Neural cell (in vitro differentiated cells): ENCODE measurements at regions not wholly inside any gene's neighbourhood (a gene's known extent, or its start where the extent isn't known, plus 50 kb on each side); places are given as distances from the start of the nearest gene placed in this dataset.

ENCODE experiments used
- H2AFZ ChIP-seq: fragments of 200-600, 300-800 bp; sonication (generic), shearing (Covaris generic); 2 replicates; pipeline ENCODE4 v1.6.0; 2014; ENCODE audit warnings: low read depth, mild to moderate bottlenecking, antibody characterized with exemption, low read length, moderate library complexity
- H3F3A ChIP-seq: fragments of 200-600 bp; shearing (Covaris generic); 2 replicates; pipeline ENCODE4 v1.6.1; 2016; ENCODE audit warnings: mild to moderate bottlenecking, moderate library complexity, mixed read lengths, antibody characterized with exemption, low read length; ENCODE audit not compliant: insufficient read depth, poor library complexity, severe bottlenecking
- H3K27ac ChIP-seq: fragments of 200-600, 300-800 bp; sonication (generic), shearing (Covaris generic); 2 replicates; pipeline ENCODE4 v1.5.1; 2014; ENCODE audit warnings: mild to moderate bottlenecking, low read length, moderate library complexity
- H3K27me3 ChIP-seq: fragments of 300-800, 200-600 bp; sonication (generic), shearing (Covaris generic); 2 replicates; pipeline ENCODE4 v1.6.0; 2014; ENCODE audit warnings: mild to moderate bottlenecking, low read depth, low read length, moderate library complexity; ENCODE audit not compliant: insufficient read depth
- H3K36me3 ChIP-seq: fragments of 300-800, 200-600 bp; sonication (generic), shearing (Covaris generic); 2 replicates; pipeline ENCODE4 v1.5.1; 2014; ENCODE audit warnings: mild to moderate bottlenecking, antibody characterized with exemption, low read length, moderate library complexity; ENCODE audit not compliant: insufficient read depth
- H3K4me2 ChIP-seq: fragments of 300-800, 200-600 bp; sonication (generic), shearing (Covaris generic); 2 replicates; pipeline ENCODE4 v1.6.0; 2014; ENCODE audit warnings: mild to moderate bottlenecking, low read length
- H3K4me3 ChIP-seq: fragments of 300-800, 200-600 bp; sonication (generic), shearing (Covaris generic); 2 replicates; pipeline ENCODE4 v1.5.1; 2014; ENCODE audit warnings: mild to moderate bottlenecking, low read length, moderate library complexity
- H3K79me2 ChIP-seq: fragments of 200-600 bp; shearing (Covaris generic); replicated peaks from 2 replicates; pipeline ENCODE4 v1.6.0; 2014; ENCODE audit warnings: mild to moderate bottlenecking, low read length, moderate library complexity; ENCODE audit not compliant: insufficient read depth
- H3K9ac ChIP-seq: fragments of 300-800, 200-600 bp; sonication (generic), shearing (Covaris generic); 2 replicates; pipeline ENCODE4 v1.6.1; 2016; ENCODE audit warnings: mild to moderate bottlenecking, low read length, mixed read lengths
- H3K9me2 ChIP-seq: fragments of 200-600 bp; shearing (Covaris generic); 2 replicates; pipeline ENCODE4 v1.6.1; 2016; ENCODE audit warnings: mild to moderate bottlenecking, low read length, mixed read lengths; ENCODE audit not compliant: insufficient read depth
- H3K9me3 ChIP-seq: fragments of 200-600, 300-800 bp; sonication (generic), shearing (Covaris generic); 2 replicates; pipeline ENCODE4 v1.6.1; 2016; ENCODE audit warnings: mild to moderate bottlenecking, mixed run types, low read length, moderate library complexity, mixed read lengths
- H4K20me1 ChIP-seq: fragments of 200-600 bp; shearing (Covaris generic); 2 replicates; pipeline ENCODE4 v1.6.1; 2016; ENCODE audit warnings: mild to moderate bottlenecking, mixed run types; ENCODE audit not compliant: insufficient read depth
- CTCF ChIP-seq: fragments of 450-650 bp; IDR thresholded peaks from 2 replicates; pipeline ENCODE4 v1.5.1; 2014; ENCODE audit warnings: antibody characterized with exemption, mild to moderate bottlenecking, moderate library complexity; ENCODE audit not compliant: poor library complexity, severe bottlenecking
- EP300 ChIP-seq: fragments of 450-650 bp; conservative IDR thresholded peaks from 2 replicates; pipeline ENCODE4 v1.6.1; 2014; ENCODE audit warnings: antibody characterized with exemption, mild to moderate bottlenecking, moderate library complexity; ENCODE audit not compliant: poor library complexity, severe bottlenecking
- EZH2 ChIP-seq: fragments of 200-600, 300-800 bp; shearing (Covaris generic), sonication (generic); IDR thresholded peaks from 2 replicates; pipeline ENCODE4 v1.6.1; 2014; ENCODE audit warnings: antibody characterized with exemption, low read length, borderline replicate concordance, mild to moderate bottlenecking; ENCODE audit not compliant: insufficient read depth, poor library complexity, severe bottlenecking
- MXI1 ChIP-seq: fragments of 450-650 bp; conservative IDR thresholded peaks from 2 replicates; pipeline ENCODE4 v1.6.1; 2014; ENCODE audit warnings: antibody characterized with exemption, mild to moderate bottlenecking; ENCODE audit not compliant: poor library complexity, severe bottlenecking
- POLR2AphosphoS5 ChIP-seq: IDR thresholded peaks from 2 replicates; pipeline ENCODE4 v1.6.1; 2012
- RAD21 ChIP-seq: fragments of 450-650 bp; conservative IDR thresholded peaks from 2 replicates; pipeline ENCODE4 v1.6.1; 2014; ENCODE audit warnings: antibody characterized with exemption, mild to moderate bottlenecking, moderate library complexity
- REST ChIP-seq: IDR thresholded peaks from 2 replicates; pipeline ENCODE4 v1.6.1; 2012; ENCODE audit warnings: borderline replicate concordance
- SMC3 ChIP-seq: fragments of 450-650 bp; conservative IDR thresholded peaks from 2 replicates; pipeline ENCODE4 v1.6.1; 2014; ENCODE audit warnings: antibody characterized with exemption, mild to moderate bottlenecking, moderate library complexity; ENCODE audit not compliant: poor library complexity
- TAF1 ChIP-seq: IDR thresholded peaks from 2 replicates; pipeline ENCODE4 v1.6.1; 2012; ENCODE audit warnings: low read depth

- Histone ChIP-seq H3K36me3 (no peaks in the 10 kb centered on the region), H3K9me2 (no peaks in the 10 kb centered on the region), H3K4me3 (no peak overlapping the region), H2AFZ (no peak overlapping the region), H3K4me2 (no peak overlapping the region), H3K9ac (no peak overlapping the region), H3K27me3 (no peaks in the 10 kb centered on the region), H4K20me1 (no peaks in the 10 kb centered on the region), H3K27ac (no peak overlapping the region), H3F3A (no peaks in the 10 kb centered on the region), H3K79me2 (no peaks in the 10 kb centered on the region), H3K9me3 (peaks cover 4% of the 10 kb centered on the region)
- TF ChIP-seq EZH2 (no peak), RAD21 (no peak), REST (no peak), EP300 (no peak), SMC3 (no peak), TAF1 (no peak), POLR2AphosphoS5 (no peak), MXI1 (no peak)
These were observed 1764.4 kb downstream of the OTOL1 start for GRCh38 chr3:163261056-163261455.

- H3K4me2 ChIP-seq = no peak overlapping the region
- H2AFZ ChIP-seq = no peak overlapping the region
- H3K9ac ChIP-seq = no peak overlapping the region
- H3K9me2 ChIP-seq = no peaks in the 10 kb centered on the region
- H3K36me3 ChIP-seq = no peaks in the 10 kb centered on the region
- H4K20me1 ChIP-seq = no peaks in the 10 kb centered on the region
- H3K79me2 ChIP-seq = no peaks in the 10 kb centered on the region
- H3K27ac ChIP-seq = no peak overlapping the region
- TF ChIP-seq POLR2AphosphoS5 (no peak), MXI1 (no peak), EZH2 (no peak), EP300 (no peak), TAF1 (no peak), REST (no peak), SMC3 (no peak), CTCF (no peak), RAD21 (no peak)
- H3K9me3 ChIP-seq = no peaks in the 10 kb centered on the region
- no peak overlapping the region for H3K4me3 ChIP-seq
- no peaks in the 10 kb centered on the region for H3K27me3 ChIP-seq
- H3F3A ChIP-seq = no peaks in the 10 kb centered on the region
These were observed 1721.7 kb downstream of the OTOL1 start for GRCh38 chr3:163218336-163218735.
